GM21737 (cell line): ENCODE measurements at regions not wholly inside any gene's neighbourhood (a gene's known extent, or its start where the extent isn't known, plus 50 kb on each side); places are given as distances from the start of the nearest gene placed in this dataset.
"Not testable (repeated sequence)": the region's sequence is repeated elsewhere in the genome, so short reads cannot be mapped to it uniquely, and the experiment has no call there.

Experiments used
- ATAC-seq: cut with Tn5 transposase; IDR thresholded peaks from one replicate; pipeline ENCODE4 v1.9.1; 2021; ENCODE audit warnings: mild to moderate bottlenecking, moderate library complexity; ENCODE audit not compliant: unreplicated experiment

DNA sequence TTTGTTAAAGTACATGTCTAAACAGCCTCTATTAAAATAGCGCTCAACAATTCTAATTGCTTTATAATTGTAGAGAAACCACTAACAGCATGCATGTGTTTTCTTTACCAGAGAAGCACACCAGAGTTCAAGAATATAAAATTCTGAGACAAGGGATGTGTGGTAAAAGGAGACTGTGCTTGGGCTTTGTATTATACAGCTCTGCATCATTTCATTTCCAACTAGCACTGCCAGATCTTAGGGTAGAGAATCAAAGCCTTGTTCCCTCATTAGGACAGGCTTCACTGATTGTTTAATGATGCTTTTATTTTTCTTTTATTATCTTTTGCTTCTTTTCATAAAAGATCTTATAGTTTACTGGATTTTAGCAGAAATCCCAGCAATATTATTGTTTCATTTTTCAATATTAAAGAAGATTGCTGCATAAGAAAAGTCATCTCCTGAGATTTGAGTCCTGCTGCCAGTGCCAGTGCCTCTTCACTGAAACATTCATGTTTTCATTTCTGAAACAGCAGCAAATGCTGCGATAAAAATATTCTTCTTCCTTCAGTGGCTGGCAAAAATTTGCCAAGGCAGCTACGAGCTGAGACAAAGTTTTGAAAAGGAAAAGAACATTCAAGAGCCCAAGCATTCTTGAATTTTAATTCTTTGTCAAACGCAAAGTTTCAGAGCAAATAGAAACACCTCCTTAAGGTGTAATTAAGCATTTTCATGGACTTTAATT lies 491.0 kb upstream of the PIK3R1 start:
- ATAC-seq, result no peak

DNA sequence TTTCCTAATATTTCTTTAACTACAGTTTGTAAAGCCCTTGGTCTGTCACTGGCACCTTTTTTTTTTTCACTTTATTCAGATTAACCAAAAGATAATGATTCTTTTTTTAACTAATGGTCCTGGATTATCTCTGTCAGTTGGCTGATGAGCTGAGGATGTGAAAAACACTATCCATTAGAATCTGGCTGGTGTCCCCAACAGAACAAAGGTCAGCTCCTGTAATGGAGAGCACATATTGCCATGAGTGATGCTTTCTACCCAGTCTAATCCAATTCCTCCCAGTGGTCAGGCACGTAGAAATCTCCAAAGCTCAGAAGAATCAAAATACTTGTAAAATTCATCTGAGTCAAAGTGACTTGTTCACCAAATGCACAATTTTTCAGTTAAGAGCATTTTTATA lies 491.7 kb upstream of the PIK3R1 start:
- no peak for ATAC-seq

DNA sequence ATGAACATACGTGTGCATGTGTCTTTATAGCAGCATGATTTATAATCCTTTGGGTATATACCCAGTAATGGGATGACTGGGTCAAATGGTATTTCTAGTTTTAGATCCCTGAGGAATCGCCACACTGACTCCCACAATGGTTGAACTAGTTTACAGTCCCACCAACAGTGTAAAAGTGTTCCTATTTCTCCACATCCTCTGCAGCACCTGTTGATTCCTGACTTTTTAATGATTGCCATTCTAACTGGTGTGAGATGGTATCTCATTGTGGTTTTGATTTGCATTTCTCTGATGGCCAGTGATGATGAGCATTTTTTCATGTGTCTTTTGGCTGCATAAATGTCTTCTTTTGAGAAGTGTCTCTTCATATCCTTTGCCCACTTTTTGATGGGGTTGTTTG lies 493.0 kb upstream of the PIK3R1 start:
- ATAC-seq, result not testable (repeated sequence)

DNA sequence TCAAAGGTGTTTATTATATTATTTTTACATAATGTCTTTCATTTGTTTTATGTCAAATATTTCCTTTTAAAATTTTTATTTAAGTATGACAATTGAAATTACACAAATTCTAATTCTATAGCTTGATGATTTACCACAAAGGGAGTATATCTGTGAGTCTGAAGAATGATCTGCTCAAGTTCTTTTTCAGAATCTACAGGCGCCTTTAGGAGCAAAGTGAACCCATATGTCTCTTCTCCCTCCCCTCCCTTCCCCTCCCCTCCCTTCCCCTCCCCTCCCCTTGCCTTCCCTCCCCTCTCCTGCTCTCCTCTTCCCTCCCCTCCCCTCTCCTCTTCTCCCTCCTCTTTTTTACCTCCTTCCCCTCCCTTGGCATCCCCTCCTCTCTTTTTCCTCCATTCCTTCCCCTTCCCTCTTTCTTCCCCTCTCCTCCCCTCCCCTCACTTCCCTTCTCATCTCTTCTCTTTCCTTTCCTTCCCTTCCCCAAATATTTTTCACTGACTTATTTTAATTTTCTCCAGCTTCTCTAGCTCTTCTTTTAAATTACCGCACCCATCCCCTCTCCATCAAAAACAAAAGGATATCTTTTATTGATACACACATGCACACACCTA lies 495.3 kb upstream of the PIK3R1 start:
- no peak for ATAC-seq

DNA sequence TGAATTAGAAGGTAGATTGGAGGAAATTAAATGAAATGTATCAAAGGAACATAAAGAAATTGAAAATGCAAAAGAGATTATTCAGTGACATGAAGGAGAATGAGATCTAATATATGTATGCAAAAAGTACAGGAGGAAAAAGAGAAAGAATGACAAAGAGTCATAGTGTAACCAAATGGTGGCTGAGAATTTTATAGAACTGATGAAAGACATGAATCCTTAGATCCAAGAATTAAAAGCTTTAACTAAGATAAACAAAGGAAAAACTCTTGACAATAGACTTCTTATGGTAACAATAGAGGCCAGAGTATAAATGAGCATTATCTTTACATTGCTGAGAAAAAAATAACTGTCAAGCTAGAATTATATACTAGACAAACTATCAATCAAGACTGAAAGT lies 505.4 kb upstream of the CD180 start:
- ATAC-seq, result no peak

DNA sequence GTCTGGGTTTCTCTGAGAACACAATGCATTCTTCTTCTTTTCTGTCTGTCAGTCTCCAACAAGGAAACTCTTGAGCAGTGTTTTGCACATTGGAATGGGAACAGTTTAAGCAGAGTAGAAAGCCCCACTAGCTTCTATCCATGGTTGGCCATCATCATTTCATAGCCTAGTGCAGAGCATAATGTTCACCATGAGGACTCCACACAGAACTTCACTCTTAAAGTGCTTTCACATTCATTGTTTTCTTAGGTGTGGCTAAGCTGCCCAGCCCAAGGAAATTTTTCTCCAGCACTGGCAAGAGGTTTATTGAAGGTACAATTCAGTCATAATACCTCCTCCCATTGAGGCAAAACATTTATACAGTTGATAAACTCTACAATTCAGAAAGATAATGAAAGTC lies 503.0 kb upstream of the CD180 start:
- ATAC-seq, result no peak

DNA sequence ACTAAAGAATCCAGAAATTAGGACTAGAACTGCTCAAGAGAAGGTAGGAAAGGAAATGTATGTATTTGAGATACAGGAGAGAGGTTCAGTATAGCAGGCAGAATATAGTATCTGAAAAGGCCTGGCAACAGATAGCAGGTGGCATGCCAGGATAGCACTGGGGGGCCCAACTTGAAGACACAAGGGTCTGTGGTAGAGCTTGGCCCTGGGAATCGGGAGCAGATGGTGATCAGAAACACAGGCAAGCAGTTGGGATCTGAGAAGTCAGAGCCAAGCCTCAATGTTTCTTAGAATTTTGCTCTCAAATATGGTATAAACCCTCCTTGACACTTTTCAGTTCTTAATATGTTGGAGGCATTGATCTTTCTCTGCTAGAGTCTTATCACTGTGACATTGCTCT lies 499.8 kb upstream of the CD180 start:
- no peak for ATAC-seq

DNA sequence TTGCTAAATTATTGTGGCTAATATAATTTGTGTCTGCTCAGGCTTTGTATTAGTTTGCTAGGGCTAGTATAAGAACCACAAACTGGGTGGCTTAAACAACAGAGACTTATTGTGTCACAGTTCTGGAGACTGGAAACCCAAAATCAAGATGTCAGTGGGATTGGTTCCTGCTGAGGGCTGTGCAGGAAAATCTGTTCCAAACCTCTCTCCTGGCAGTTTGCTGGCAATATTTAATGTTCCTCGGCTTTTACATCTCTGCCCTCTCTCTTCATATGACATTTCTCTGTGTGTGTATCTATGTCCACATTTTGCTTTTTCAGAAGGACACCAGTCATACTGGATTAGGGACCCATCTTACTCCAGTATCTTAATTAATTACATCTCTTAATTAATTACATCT lies 498.8 kb upstream of the CD180 start:
- ATAC-seq, result no peak

DNA sequence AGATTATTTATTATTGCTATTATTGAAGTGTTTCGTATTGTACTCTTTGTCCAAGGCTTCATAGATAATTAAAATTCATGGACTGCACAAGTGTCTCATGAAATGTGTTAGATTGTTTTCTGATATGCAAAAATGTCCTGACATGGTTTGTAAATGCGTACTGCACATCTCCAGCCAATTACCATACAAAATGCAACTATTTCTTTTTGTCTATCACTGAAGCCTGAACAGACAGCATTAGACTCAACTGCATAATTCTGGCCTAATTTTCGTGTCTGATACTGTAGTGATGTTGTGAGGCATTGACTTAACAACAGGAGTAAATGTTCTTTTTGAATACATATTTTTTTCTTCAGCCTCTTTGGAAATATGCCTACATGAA lies 498.2 kb upstream of the CD180 start:
- ATAC-seq, result no peak

DNA sequence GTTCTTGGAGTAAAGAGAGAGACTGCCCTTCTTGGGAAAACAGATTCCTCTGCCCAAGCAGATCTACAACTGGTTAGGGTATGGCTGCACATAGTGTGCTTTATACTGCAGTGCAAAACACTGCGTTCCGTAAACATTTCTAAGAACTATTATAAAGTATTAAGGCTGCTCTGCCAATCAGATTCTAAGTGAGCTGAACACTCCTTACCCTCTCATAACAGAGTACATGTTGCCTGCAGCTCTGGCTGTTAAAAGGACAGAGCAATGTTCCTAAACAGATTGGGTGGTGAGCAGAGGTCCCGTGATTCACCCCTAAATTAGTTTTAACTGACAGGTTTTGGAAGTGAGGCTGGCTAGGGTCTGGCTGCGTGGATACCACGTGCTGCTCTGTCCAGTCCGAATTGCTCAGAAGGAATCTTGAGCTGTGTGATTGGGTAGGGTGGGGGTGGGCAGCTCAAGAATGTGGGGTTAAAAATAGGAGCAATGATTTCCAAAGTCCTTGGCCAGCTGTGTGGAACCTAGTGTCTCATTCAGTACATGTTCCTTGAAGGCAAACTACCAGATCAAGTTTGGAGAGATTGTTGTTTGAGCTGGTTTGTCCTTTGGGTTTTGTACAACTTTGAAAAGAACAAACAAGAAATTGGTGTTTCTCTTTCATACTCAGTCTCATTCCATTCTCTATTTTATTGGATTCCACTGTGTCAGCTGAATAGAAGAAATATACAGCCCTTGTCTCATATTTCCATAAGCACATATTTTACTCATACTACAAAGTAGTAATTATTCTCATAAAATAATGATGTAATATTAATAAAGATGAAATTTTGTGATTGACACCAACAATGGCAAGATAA lies 497.6 kb upstream of the CD180 start:
- no peak for ATAC-seq

DNA sequence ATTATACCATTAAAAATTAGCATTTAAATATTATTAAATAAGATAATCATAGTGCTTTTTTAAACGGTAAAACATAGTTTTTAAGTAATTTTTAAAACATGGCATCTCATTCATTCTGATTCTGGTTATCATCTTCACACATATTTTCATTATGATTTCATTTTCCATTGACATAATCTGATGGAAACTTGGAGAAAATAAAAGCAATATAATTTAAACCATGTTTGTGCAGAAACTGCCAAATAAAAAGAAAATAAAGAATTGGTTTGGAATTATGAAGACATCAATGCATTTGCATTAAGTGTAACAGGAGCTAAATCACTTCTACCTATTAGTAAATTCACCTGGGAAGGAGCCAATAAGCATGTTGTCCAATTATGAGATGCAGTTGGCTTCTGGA lies 490.1 kb upstream of the CD180 start:
- ATAC-seq, result no peak

DNA sequence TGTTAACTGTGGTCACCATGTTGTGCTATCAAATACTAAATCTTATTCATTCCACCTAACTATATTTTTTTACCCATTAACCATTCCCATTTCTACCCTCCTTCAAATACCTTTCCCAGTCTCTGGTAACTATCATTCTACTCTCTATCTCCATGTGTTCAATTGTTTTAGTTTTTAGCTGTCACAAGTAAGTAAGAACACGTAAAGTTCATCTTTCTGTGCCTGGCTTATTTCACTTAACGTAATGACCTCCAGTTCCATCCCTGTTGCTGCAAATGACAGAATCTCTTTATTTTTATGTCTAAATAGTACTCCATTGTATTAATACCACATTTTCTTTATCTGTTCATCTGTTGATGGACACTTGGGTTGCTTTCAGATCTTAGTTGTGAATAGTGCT lies 485.1 kb upstream of the CD180 start:
- no peak for ATAC-seq

DNA sequence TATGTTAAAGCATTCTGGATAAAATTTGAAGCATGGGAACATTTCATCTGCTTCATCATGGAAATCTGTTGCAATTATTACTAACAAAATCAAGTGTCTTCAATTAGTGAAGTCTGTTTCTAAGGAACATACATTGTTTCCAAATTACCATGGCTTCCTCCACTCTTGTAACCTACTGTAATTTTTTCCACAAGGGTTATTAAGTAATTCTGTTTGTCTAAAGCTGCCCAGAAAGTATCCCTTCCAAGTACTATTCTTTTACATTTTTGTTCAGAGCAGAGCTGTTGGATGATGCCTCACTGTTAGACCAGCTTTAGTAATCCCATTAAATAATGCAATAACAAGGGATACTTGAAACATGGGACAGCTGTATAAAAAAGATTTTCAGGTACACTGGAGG lies 483.5 kb upstream of the CD180 start:
- ATAC-seq, result no peak

DNA sequence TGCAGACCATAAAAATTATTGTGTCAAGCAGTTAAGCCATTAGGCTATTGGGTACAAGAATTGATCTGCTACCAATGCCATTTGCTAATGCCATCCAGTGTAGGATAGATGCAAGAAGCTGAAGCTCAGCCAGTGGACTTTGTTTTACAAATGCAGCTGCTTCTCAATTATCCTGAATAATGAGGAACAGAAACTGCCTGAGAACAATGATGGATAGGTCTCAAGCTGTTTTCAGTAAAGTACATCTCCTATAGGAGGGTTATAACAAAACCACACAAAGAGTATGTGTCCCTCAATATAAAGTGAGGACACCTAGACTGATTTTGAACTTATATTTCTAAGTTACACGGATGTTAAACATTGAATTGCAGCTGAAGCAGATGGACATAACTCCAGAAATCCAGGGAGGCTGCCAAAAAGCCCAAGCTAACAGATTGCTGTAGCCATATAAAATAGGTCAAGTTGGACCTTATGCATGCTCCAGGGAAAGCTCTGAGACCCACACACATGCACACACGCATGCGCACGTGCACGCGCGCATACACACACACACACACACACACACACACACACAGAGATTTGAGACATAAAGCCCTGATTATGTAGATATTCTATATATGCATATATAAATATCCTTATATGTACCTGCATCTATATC lies 482.7 kb upstream of the CD180 start:
- no peak for ATAC-seq

DNA sequence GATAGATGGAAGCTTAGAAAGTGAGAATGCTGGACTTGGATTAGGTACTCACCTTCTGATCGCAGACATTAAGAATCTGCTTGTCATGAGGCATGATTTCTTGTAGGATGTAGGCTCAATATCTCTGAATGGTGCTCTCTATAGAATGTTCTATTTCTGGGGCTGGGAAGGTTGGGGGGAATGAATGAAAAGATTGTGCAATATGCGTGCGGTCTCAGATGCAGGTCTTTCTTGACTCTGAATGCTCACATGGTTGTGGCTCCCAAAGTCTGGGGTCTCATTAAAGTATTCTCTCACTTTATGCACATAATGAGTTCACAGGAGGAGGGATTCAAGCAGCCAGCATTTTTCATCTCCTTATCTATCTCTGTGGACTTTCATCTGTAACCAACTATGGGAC lies 482.0 kb upstream of the CD180 start:
- ATAC-seq, result no peak

DNA sequence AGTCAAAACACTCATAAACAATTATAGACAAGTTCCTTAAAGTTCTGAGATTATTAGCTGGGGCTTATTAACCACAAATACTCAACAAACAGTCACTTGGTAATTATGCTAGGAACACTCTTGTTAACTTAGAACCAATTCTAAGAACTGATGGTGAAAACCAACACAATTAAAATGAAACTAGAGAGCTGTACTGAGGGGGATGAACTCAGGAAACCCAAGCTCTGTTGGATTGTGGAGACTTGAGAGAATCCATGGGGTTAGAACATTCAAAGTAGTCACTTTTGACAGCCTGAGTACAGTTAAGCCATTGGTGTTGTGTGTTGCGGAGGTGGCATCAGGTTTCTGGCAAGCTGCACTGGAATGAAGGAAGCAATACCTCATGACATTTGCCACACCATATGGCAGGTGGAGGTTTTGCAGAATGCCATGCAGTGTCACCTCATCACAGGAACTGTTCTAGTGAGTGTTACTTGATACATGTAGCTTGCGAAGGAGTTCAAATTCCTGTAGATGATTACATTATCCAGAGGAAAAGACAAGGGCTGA lies 480.9 kb upstream of the CD180 start:
- no peak for ATAC-seq

DNA sequence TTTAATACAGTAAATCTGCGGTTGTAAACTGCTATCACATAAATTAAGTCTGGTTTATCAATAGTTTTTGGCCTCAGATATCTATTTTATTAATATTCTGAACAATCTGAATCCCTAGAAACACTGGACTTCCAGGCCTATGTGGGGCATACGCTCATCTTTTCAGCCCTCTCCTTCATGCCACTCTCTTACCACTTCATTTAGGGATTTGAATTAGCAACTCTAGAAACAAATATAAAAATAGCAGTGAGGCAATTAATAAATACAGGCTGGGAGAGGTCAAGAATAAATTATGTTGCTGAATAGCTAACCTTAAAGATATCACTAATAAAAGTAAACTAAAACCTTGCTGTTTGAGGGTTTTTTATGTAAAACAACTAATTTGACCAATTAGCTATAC lies 480.3 kb upstream of the CD180 start:
- no peak for ATAC-seq

DNA sequence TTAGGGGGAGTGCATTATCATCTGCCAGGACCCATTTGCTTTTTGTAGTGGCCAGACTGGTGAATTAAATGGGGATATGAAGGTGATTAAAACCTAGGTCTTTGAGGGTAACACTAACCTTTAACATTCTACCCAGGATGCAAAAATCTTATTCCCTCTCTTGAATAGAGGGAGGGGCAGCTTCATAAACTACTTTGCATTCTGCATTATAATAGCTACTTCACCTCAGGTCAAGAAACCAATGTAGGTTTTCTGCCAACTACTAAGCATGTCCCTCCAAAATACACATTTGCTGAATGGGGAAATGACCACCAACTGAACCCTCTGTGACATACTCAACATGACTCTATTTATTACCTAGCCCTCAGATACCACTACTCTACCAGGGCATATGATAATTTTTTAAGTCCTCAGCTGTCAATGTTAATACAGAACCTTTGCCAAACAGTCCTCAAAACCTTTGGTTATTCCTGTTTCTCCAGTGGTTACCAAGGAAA lies 477.6 kb upstream of the CD180 start:
- ATAC-seq, result no peak

DNA sequence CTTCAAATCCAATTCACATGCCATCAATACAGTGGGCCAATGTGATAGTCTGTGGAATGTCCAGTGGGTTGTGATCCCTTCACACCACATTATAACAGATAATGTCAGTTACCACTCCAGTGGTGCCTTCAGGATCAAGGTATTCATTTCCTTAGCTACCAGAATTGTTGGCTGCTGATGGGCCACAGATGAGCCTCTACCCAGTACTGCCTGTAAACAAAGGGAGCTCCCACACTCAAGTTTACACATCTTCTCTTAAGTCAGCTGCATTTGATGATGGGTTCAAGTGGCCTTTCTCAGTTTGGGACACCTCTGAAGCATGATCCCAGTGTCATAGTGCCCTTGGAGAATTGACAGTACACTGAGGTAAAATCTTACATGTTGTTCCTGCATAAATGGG lies 477.0 kb upstream of the CD180 start:
- no peak for ATAC-seq

DNA sequence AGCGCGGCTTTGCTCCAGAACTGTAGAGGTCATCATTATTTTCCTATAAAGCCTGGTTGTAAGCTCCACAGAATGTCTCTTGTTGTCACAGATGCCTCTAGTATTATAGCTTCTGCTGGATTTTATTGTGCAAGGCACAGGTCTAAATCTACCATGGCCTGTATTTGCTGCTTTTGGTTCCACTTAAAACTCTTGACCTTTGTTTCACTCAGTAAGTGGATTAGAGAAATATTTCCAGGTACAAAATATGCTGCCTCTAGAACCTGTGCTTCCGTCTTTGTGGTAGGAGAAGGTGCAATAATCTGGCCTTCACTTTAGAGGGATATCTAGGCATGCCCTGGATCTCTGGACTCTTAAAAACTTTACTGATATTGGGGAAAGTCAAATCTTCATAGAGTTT lies 476.6 kb upstream of the CD180 start:
- no peak for ATAC-seq

DNA sequence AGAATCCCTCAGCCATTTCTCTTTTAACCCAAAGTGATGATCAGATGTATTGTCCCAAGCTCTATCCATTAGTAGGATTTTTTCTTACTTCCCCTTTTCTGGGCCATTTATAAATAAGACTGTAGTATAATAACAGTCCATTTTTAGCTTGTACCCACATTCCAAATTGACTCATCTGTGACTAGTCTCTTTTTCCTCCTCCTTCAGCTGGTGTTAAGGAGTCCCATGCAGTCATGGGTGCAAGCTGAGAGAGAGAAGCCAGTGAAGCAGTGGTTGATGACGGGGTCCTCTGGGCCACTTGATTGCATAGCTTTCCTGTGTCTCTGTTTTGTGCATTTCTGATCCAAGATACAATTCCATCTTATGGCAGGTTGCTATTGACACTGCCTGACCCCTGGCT lies 476.0 kb upstream of the CD180 start:
- ATAC-seq, result no peak
